Body of pancreas (tissue), 4 donors: ENCODE measurements at regions not wholly inside any gene's neighbourhood (a gene's known extent, or its start where the extent isn't known, plus 50 kb on each side); places are given as distances from the start of the nearest gene placed in this dataset.
A peak's percentile ranks its signal among the peaks of the same experiment; 100 is the strongest.

ENCODE experiments used
- ATAC-seq: fragments of 150-250 bp; one replicate; pipeline ENCODE4 v1.9.1; 2016
- DNase-seq, 4 donors: peaks; one replicate each; pipeline ENCODE4 v3.0.0-alpha.2; 2019
- H3K27ac ChIP-seq, 4 donors: fragments of 200-600 bp; sonication (generic); 1 replicate in 3 of 4; 2 replicates in 1 of 4; pipeline versions ENCODE4 v1.5.1 to v1.6.1; 2016 to 2019; ENCODE audit warnings: mild to moderate bottlenecking in 1 of 4, mixed read lengths in 1 of 4, moderate library complexity in 1 of 4
- H3K27me3 ChIP-seq, 2 donors: fragments of 200-600 bp; sonication (generic); one replicate each; pipeline ENCODE4 v1.6.0; 2016; ENCODE audit warnings: mild to moderate bottlenecking in 1 of 2
- H3K36me3 ChIP-seq, 2 donors: fragments of 200-600 bp; sonication (generic); replicated peaks in 1 of 2; 2 replicates each; pipeline ENCODE4 v1.5.1; 2016; ENCODE audit warnings: low read depth in 2 of 2; ENCODE audit not compliant: insufficient read depth in 1 of 2
- H3K4me1 ChIP-seq: fragments of 200-600 bp; sonication (generic); one replicate; pipeline ENCODE4 v1.6.0; 2016
- H3K4me3 ChIP-seq, 2 donors: fragments of 200-600 bp; sonication (generic); 1 replicate in 1 of 2; 2 replicates in 1 of 2; pipeline ENCODE4 v1.5.1; 2016 to 2019
- H3K9me3 ChIP-seq, 3 donors: fragments of 200-600 bp; sonication (generic); 1 replicate in 2 of 3; 2 replicates in 1 of 3; pipeline ENCODE4 v1.5.1; 2016
- CTCF ChIP-seq, 7 experiments: fragments of 450-650 bp in 4 of 7; fragments of 200-600 bp in 3 of 7; sonication (generic) in 3 of 7; IDR thresholded peaks; one replicate each; pipeline ENCODE4 v1.5.1; 2016 to 2019; ENCODE audit warnings: antibody characterized with exemption in 7 of 7
- POLR2A ChIP-seq, 3 donors: fragments of 450-650 bp; IDR thresholded peaks; one replicate each; pipeline ENCODE4 v1.6.1; 2016; ENCODE audit warnings: antibody characterized with exemption in 3 of 3, mild to moderate bottlenecking in 2 of 3
- WGBS, 2 donors: methylation state at CpG; one replicate each; pipeline ENCODE4 v1.1.5; 2017; 5-methylcytosine and 5-hydroxymethylcytosine counted together
- intact Hi-C: fragments of 100-400 bp; cut with DNase I; formaldehyde crosslinking; loops from one replicate; pipeline ENCODE4 v1.15.1; 2023

GRCh38 chr2:207256476-207257207 lies 90.9 kb upstream of the KLF7 start:
- ATAC-seq = no peak
- H3K27me3 ChIP-seq = no peaks in the 10 kb centered on the region
- H3K27ac ChIP-seq = no peak overlapping the region
- H3K36me3 ChIP-seq = no peaks in the 10 kb centered on the region
- H3K4me3 ChIP-seq = no peak overlapping the region
- DNase-seq = no peak
- WGBS, 2 donors = 38 to 42% methylated on average over 10 of the region's 10 CpGs
- H3K9me3 ChIP-seq = no peaks in the 10 kb centered on the region
- H3K4me1 ChIP-seq = no peaks in the 10 kb centered on the region
- TF ChIP-seq POLR2A (IDR thresholded peaks at IDR 0.05) = no peak
- TF ChIP-seq CTCF (IDR thresholded peaks at IDR 0.05) = no peak
- intact Hi-C loops = no loop called here

- no peak for TF ChIP-seq POLR2A (IDR thresholded peaks at IDR 0.05)
- TF ChIP-seq CTCF (IDR thresholded peaks at IDR 0.05) = no peak
- no peaks in the 10 kb centered on the region for H3K4me1 ChIP-seq
Observed at GRCh38 chr2:207257251-207258250, 91.8 kb upstream of the KLF7 start.

GRCh38 chr2:207258263-207258991 lies 92.7 kb upstream of the KLF7 start:
- Histone ChIP-seq H3K36me3 (no peaks in the 10 kb centered on the region), H3K4me3 (no peak overlapping the region), H3K9me3 (no peaks in the 10 kb centered on the region), H3K27ac (no peak overlapping the region), H3K27me3 (no peaks in the 10 kb centered on the region), H3K4me1 (no peaks in the 10 kb centered on the region)
- ATAC-seq (peak; percentile 60), DNase-seq (peak in 2 of 4 donors; percentile 27 to 38)
- WGBS, 2 donors = 48 to 59% methylated on average over 5 to 6 of the region's 6 CpGs
- intact Hi-C loops = no loop called here
- TF ChIP-seq POLR2A (IDR thresholded peaks at IDR 0.05) (no peak), CTCF (IDR thresholded peaks at IDR 0.05) (no peak)

More at GRCh38 chr2:207257251-207258250, 91.8 kb upstream of the KLF7 start:
- H3K4me3 ChIP-seq = no peak overlapping the region
- intact Hi-C loops = no loop called here
- 37 to 48% methylated on average over 11 of the region's 11 CpGs for WGBS, 2 donors
- DNase-seq (no peak), ATAC-seq (no peak)
- H3K9me3 ChIP-seq = no peaks in the 10 kb centered on the region
- no peak overlapping the region for H3K27ac ChIP-seq
- no peaks in the 10 kb centered on the region for H3K36me3 ChIP-seq
- no peaks in the 10 kb centered on the region for H3K27me3 ChIP-seq

GRCh38 chr2:207260021-207260420 lies 94.3 kb upstream of the KLF7 start:
- H3K4me3 ChIP-seq = no peak overlapping the region
- intact Hi-C loops = no loop called here
- no peaks in the 10 kb centered on the region for H3K27me3 ChIP-seq
- TF ChIP-seq CTCF (IDR thresholded peaks at IDR 0.05) (no peak), POLR2A (IDR thresholded peaks at IDR 0.05) (no peak)
- ATAC-seq (no peak), DNase-seq (no peak)
- 47 to 60% methylated on average over 2 of the region's 2 CpGs for WGBS, 2 donors
- no peaks in the 10 kb centered on the region for H3K4me1 ChIP-seq
- no peaks in the 10 kb centered on the region for H3K36me3 ChIP-seq
- no peak overlapping the region for H3K27ac ChIP-seq
- H3K9me3 ChIP-seq = no peaks in the 10 kb centered on the region
